PFSK-1 (cell line): ENCODE measurements at regions not wholly inside any gene's neighbourhood (a gene's known extent, or its start where the extent isn't known, plus 50 kb on each side); places are given as distances from the start of the nearest gene placed in this dataset.

ENCODE experiments used
- POLR2AphosphoS5 ChIP-seq: IDR thresholded peaks from 2 replicates; pipeline ENCODE4 v1.6.1; 2012; ENCODE audit warnings: low read depth, mild to moderate bottlenecking, control low read depth, low read length, moderate library complexity
- REST ChIP-seq, 2 experiments: IDR thresholded peaks; 2 replicates each; pipeline versions ENCODE4 v1.6.1 to v1.8.0; 2011 to 2012; ENCODE audit warnings: low read depth in 2 of 2, low read length in 2 of 2, control low read depth in 1 of 2, inconsistent platforms in 1 of 2, mild to moderate bottlenecking in 1 of 2, moderate library complexity in 1 of 2; ENCODE audit not compliant: insufficient read depth in 1 of 2
- SIN3A ChIP-seq: IDR thresholded peaks from 2 replicates; pipeline ENCODE4 v1.6.1; 2012; ENCODE audit warnings: mild to moderate bottlenecking, low read length, moderate library complexity, borderline replicate concordance; ENCODE audit not compliant: insufficient read depth
- TAF1 ChIP-seq: IDR thresholded peaks from 2 replicates; pipeline ENCODE4 v1.6.1; 2012; ENCODE audit warnings: low read length, control low read depth, borderline replicate concordance; ENCODE audit not compliant: insufficient read depth

DNA sequence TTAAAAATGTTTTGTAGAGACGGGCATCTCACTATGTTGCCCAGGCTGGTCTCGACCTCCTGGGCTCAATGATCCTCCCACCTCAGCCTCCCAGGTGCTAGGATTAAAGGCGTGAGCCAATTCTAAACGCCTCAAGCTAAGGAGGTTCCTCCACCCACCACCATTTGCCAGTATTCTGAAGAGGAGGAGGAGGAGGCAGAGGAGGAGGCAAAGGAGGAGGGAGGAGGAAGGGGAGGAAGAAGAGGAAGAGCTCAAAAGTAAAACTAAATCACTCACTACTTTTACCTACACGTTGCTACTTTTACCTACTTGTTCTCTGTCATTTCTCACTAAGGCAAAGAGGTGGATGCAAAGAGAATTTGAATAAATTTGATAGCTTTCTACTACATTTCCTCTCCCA is 63.6 kb upstream of the ARID1B start:
- TF ChIP-seq POLR2AphosphoS5 (no peak), REST (IDR thresholded peaks at IDR 0.05; ENCODE audit: insufficient read depth in 1 of 2, low read depth in 2 of 2, low read length in 2 of 2) (no peak), TAF1 (no peak), SIN3A (no peak)
